HK-2 (cell line): ENCODE measurements at regions not wholly inside any gene's neighbourhood (a gene's known extent, or its start where the extent isn't known, plus 50 kb on each side); places are given as distances from the start of the nearest gene placed in this dataset.
"Not testable (repeated sequence)": the region's sequence is repeated elsewhere in the genome, so short reads cannot be mapped to it uniquely, and the experiment has no call there.

Experiments used
- DNase-seq: peaks from one replicate; pipeline ENCODE4 v3.0.0-alpha.2; 2018; ENCODE audit not compliant: unreplicated experiment

GRCh38 chr4:184907216-184907615 lies 81.4 kb upstream of the ACSL1 start:
- DNase-seq, result no peak

GRCh38 chr4:184907810-184908209 lies 82.0 kb upstream of the ACSL1 start:
- no peak for DNase-seq

- no peak for DNase-seq
Observed at GRCh38 chr4:184911310-184911709, 85.5 kb upstream of the ACSL1 start.

GRCh38 chr4:184913356-184914143 lies 87.8 kb upstream of the ACSL1 start:
- DNase-seq, result no peak

GRCh38 chr4:184918799-184919198 lies 93.0 kb upstream of the ACSL1 start:
- DNase-seq, result not testable (repeated sequence)

GRCh38 chr4:184921456-184921855 lies 95.7 kb upstream of the ACSL1 start:
- no peak for DNase-seq

- no peak for DNase-seq
Observed at GRCh38 chr4:184922301-184922700, 96.0 kb upstream of the HELT start.

- no peak for DNase-seq
Observed at GRCh38 chr4:184924516-184924915, 93.8 kb upstream of the HELT start.

GRCh38 chr4:184929476-184929875 lies 88.8 kb upstream of the HELT start:
- no peak for DNase-seq

GRCh38 chr4:184930026-184930425 lies 88.3 kb upstream of the HELT start:
- no peak for DNase-seq

GRCh38 chr4:184932343-184932742 lies 85.9 kb upstream of the HELT start:
- DNase-seq, result no peak

- DNase-seq, result no peak
Observed at GRCh38 chr4:184933311-184933710, 85.0 kb upstream of the HELT start.

GRCh38 chr4:184934184-184934583 lies 84.1 kb upstream of the HELT start:
- DNase-seq, result no peak

GRCh38 chr4:184934961-184935360 lies 83.3 kb upstream of the HELT start:
- DNase-seq, result no peak

GRCh38 chr4:184936071-184936470 lies 82.2 kb upstream of the HELT start:
- DNase-seq, result no peak

GRCh38 chr4:184937030-184937710 lies 81.1 kb upstream of the HELT start:
- no peak for DNase-seq

- DNase-seq, result no peak
Observed at GRCh38 chr4:184937745-184938144, 80.5 kb upstream of the HELT start.

GRCh38 chr4:184938871-184939270 lies 79.4 kb upstream of the HELT start:
- no peak for DNase-seq

GRCh38 chr4:184939978-184940377 lies 78.3 kb upstream of the HELT start:
- DNase-seq, result no peak

GRCh38 chr4:184940500-184940899 lies 77.8 kb upstream of the HELT start:
- DNase-seq, result no peak

- DNase-seq, result no peak
Observed at GRCh38 chr4:184941671-184942418, 76.4 kb upstream of the HELT start.
